K562 (cell line): ENCODE measurements at regions not wholly inside any gene's neighbourhood (a gene's known extent, or its start where the extent isn't known, plus 50 kb on each side); places are given as distances from the start of the nearest gene placed in this dataset.
A peak's percentile ranks its signal among the peaks of the same experiment; 100 is the strongest.

Experiments used
- ATAC-seq: fragments of 200-7000 bp; cut with Tn5 transposase; 3 replicates; pipeline ENCODE4 v1.9.1; 2020; ENCODE audit warnings: moderate library complexity
- BruUV-seq: library from RNA; stranded (reverse); fragments of 400-500 nt; replicated peaks from 2 replicates; lab custom pipeline; 2021; lab: Mats Ljungman, UMichigan
- CTCF ChIA-PET: fragments of 300-600 bp; formaldehyde crosslinking; extraction: SDS; loops from one replicate; lab custom pipeline; 2021; ENCODE audit warnings: low intra/inter-chr PET ratio; lab: Yijun Ruan, JAX
- POLR2A ChIA-PET: fragments of 300-600, 350-650 bp; sonication (Branson Sonifier 250); formaldehyde crosslinking; extraction: SDS; loops from one replicate; lab custom pipeline; 2021; ENCODE audit warnings: antibody characterized with exemption, inconsistent platforms; lab: Yijun Ruan, JAX
- DNase-seq, 4 experiments: peaks; one replicate each; pipeline versions ENCODE4 v3.0.0 to v3.0.0-alpha.2; 2011 to 2018; ENCODE audit warnings: low spot score in 3 of 4, mixed read lengths in 3 of 4; ENCODE audit errors: extremely low read depth in 1 of 4
- FAIRE-seq: peaks from 2 replicates; lab custom pipeline; 2011; peaks lifted over from hg19 to GRCh38; lab: Jason Lieb, UNC
- H2AFZ ChIP-seq: 2 replicates; pipeline ENCODE4 v1.6.0; 2011; ENCODE audit warnings: low read depth, low read length, control low read depth, inconsistent platforms
- H3K27ac ChIP-seq: fragments of 200-600 bp; 3 replicates; pipeline ENCODE4 v1.8.0; 2011; ENCODE audit warnings: low read depth, mild to moderate bottlenecking, control low read depth, inconsistent platforms, low read length, moderate library complexity, mixed read lengths; ENCODE audit errors: extremely low read depth
- H3K27me3 ChIP-seq, 2 experiments: fragments of 300-600 bp in 1 of 2; 2 replicates in 1 of 2; 3 replicates in 1 of 2; pipeline versions ENCODE4 v1.6.0 to v1.8.0; 2011; ENCODE audit warnings: inconsistent platforms in 2 of 2, low read length in 2 of 2, mild to moderate bottlenecking in 1 of 2, mixed read lengths in 1 of 2, moderate library complexity in 1 of 2; ENCODE audit not compliant: control insufficient read depth in 2 of 2, insufficient read depth in 2 of 2
- H3K36me3 ChIP-seq: fragments of 300-600 bp; 3 replicates; pipeline ENCODE4 v1.8.0; 2011; ENCODE audit warnings: mild to moderate bottlenecking, low read length, inconsistent platforms; ENCODE audit not compliant: control insufficient read depth, insufficient read depth
- H3K4me1 ChIP-seq, 2 experiments: fragments of 200-600 bp in 1 of 2; replicated peaks in 1 of 2; 2 replicates in 1 of 2; 3 replicates in 1 of 2; pipeline versions ENCODE4 v1.5.1 to v1.8.0; 2011; ENCODE audit warnings: inconsistent platforms in 2 of 2, low read length in 2 of 2, mild to moderate bottlenecking in 1 of 2, mixed read lengths in 1 of 2, moderate library complexity in 1 of 2; ENCODE audit not compliant: control insufficient read depth in 2 of 2, insufficient read depth in 2 of 2
- H3K4me2 ChIP-seq: 2 replicates; pipeline ENCODE4 v1.6.1; 2011; ENCODE audit warnings: low read length, control low read depth, inconsistent platforms, mixed read lengths; ENCODE audit not compliant: insufficient read depth
- H3K4me3 ChIP-seq: fragments of 200-600 bp; sonication (generic), shearing (Covaris generic); 2 replicates; pipeline ENCODE4 v1.5.1; 2016; ENCODE audit warnings: control low read depth, inconsistent platforms
- H3K79me2 ChIP-seq: fragments of 200-600 bp; 3 replicates; pipeline ENCODE4 v1.8.0; 2011; ENCODE audit warnings: low read length, inconsistent platforms; ENCODE audit not compliant: control insufficient read depth, insufficient read depth
- H3K9ac ChIP-seq, 2 experiments: 2 replicates each; pipeline versions ENCODE4 v1.6.0 to v1.6.1; 2011; ENCODE audit warnings: low read depth in 2 of 2, low read length in 2 of 2, control low read depth in 1 of 2, inconsistent platforms in 1 of 2, mild to moderate bottlenecking in 1 of 2, mixed read lengths in 1 of 2; ENCODE audit not compliant: insufficient read depth in 1 of 2
- H3K9me1 ChIP-seq: one replicate; pipeline ENCODE4 v1.6.0; 2011; ENCODE audit warnings: inconsistent platforms, mild to moderate bottlenecking, low read length, moderate library complexity; ENCODE audit not compliant: control insufficient read depth, insufficient read depth
- H3K9me3 ChIP-seq: replicated peaks from 2 replicates; pipeline ENCODE4 v1.5.1; 2011; ENCODE audit warnings: low read depth, low read length, inconsistent platforms; ENCODE audit not compliant: control insufficient read depth, insufficient read depth
- H4K20me1 ChIP-seq: replicated peaks from 2 replicates; pipeline ENCODE4 v1.6.1; 2011; ENCODE audit warnings: low read length, inconsistent platforms, mixed read lengths; ENCODE audit not compliant: control insufficient read depth, insufficient read depth
- CTCF ChIP-seq, 3 experiments: IDR thresholded peaks in 2 of 3; conservative IDR thresholded peaks in 1 of 3; 2 replicates each; pipeline ENCODE4 v1.5.1; 2011 to 2012; ENCODE audit warnings: low read length in 3 of 3, mild to moderate bottlenecking in 3 of 3, control low read depth in 2 of 3, improper control_type of control experiment in 1 of 3, inconsistent platforms in 1 of 3, low read depth in 1 of 3, mixed read lengths in 1 of 3, moderate library complexity in 1 of 3; ENCODE audit not compliant: insufficient read depth in 2 of 3
- MCM5 ChIP-seq: fragments of 450-650 bp; IDR thresholded peaks from 2 replicates; pipeline ENCODE4 v1.6.1; 2016; ENCODE audit warnings: low read depth
- NFATC3 ChIP-seq: fragments of 450-650 bp; IDR thresholded peaks from 2 replicates; pipeline ENCODE4 v1.6.1; 2017; ENCODE audit warnings: mild to moderate bottlenecking
- STAG1 ChIP-seq: sonication (generic); formaldehyde crosslinking; IDR thresholded peaks from 2 replicates; pipeline ENCODE4 v1.5.0; 2020; ENCODE audit warnings: missing genetic modification reagents, borderline replicate concordance
- TAL1 ChIP-seq: fragments of 450-650 bp; IDR thresholded peaks from 2 replicates; pipeline ENCODE4 v1.6.1; 2016; ENCODE audit warnings: mild to moderate bottlenecking
- ZNF398 ChIP-seq: fragments of 250-450 bp; sonication (Bioruptor Pico); IDR thresholded peaks from 2 replicates; pipeline ENCODE4 v1.8.0; 2021; ENCODE audit warnings: moderate library complexity, mild to moderate bottlenecking, inconsistent platforms
- WGBS: fragments of 100-300 bp; shearing (Covaris generic); methylation state at CpG from one replicate; pipeline ENCODE4 v1.1.6; 2016; ENCODE audit warnings: low coverage, mixed read lengths; ENCODE audit not compliant: insufficient coverage; ENCODE audit errors: missing lambda C conversion rate; 5-methylcytosine and 5-hydroxymethylcytosine counted together
- in situ Hi-C: fragments of 300-500 bp; cut with MboI; formaldehyde crosslinking; loops from 4 replicates; pipeline ENCODE4 v1.15.0; 2018; ENCODE audit warnings: inconsistent platforms, mixed read lengths
- intact Hi-C: fragments of 100-400 bp; cut with micrococcal nuclease; formaldehyde crosslinking; loops from 2 replicates; pipeline ENCODE4 v1.14.2; 2022
- TF ChIP-seq, protein P1 (sequence below): fragments of 250-450 bp; sonication (Bioruptor Pico); IDR thresholded peaks from 2 replicates; pipeline ENCODE4 v1.4.0; 2020; ENCODE audit warnings: mild to moderate bottlenecking, moderate library complexity
- TF ChIP-seq, protein P2 (sequence below): fragments of 450-650 bp; conservative IDR thresholded peaks from 2 replicates; pipeline ENCODE4 v1.6.1; 2016; ENCODE audit warnings: missing genetic modification characterization, low read depth, mild to moderate bottlenecking, missing compliant biosample characterization, moderate library complexity

DNA sequence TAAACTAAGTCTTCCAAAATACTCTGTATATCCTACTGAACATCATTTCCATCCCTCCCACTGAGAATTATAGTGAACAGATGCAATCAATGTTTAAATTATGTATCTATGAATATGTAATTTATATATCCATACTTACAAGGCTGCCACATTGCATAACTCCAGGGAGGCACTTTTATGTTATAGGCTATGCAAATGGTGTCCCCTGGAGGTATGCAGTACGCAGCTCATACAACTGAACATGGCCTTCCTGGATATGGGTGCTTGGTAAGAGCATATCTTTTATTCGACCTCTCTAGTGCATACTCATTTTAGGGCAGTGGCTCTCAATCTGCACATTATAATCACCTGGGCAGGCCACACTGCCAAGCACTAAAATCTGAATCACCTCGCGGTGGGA, 127.3 kb downstream of the BANF2 start (continued):
- TF ChIP-seq CTCF (IDR thresholded peaks at IDR 0.05 in 2 of 3, conservative IDR thresholded peaks at IDR 0.05 in 1 of 3; ENCODE audit: insufficient read depth in 2 of 3, low read depth in 1 of 3, low read length in 3 of 3): peak in 1 of 3 experiments; percentile 11; a peak in 1 of 6 replicates
- TF ChIP-seq TAL1: no peak

- no peak overlapping the region for H3K4me2 ChIP-seq
- intact Hi-C loops: no loop called here
- TF ChIP-seq STAG1 (CRISPR knock-in tag) (no peak), ZNF398 (CRISPR knock-in tag) (no peak), NFATC3 (no peak), MCM5 (no peak)
- TF ChIP-seq, protein P1, sequence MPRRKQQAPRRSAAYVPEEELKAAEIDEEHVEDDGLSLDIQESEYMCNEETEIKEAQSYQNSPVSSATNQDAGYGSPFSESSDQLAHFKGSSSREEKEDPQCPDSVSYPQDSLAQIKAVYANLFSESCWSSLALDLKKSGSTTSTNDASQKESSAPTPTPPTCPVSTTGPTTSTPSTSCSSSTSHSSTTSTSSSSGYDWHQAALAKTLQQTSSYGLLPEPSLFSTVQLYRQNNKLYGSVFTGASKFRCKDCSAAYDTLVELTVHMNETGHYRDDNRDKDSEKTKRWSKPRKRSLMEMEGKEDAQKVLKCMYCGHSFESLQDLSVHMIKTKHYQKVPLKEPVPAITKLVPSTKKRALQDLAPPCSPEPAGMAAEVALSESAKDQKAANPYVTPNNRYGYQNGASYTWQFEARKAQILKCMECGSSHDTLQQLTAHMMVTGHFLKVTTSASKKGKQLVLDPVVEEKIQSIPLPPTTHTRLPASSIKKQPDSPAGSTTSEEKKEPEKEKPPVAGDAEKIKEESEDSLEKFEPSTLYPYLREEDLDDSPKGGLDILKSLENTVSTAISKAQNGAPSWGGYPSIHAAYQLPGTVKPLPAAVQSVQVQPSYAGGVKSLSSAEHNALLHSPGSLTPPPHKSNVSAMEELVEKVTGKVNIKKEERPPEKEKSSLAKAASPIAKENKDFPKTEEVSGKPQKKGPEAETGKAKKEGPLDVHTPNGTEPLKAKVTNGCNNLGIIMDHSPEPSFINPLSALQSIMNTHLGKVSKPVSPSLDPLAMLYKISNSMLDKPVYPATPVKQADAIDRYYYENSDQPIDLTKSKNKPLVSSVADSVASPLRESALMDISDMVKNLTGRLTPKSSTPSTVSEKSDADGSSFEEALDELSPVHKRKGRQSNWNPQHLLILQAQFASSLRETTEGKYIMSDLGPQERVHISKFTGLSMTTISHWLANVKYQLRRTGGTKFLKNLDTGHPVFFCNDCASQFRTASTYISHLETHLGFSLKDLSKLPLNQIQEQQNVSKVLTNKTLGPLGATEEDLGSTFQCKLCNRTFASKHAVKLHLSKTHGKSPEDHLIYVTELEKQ (CRISPR knock-in tag): no peak
- TF ChIP-seq, protein P2, sequence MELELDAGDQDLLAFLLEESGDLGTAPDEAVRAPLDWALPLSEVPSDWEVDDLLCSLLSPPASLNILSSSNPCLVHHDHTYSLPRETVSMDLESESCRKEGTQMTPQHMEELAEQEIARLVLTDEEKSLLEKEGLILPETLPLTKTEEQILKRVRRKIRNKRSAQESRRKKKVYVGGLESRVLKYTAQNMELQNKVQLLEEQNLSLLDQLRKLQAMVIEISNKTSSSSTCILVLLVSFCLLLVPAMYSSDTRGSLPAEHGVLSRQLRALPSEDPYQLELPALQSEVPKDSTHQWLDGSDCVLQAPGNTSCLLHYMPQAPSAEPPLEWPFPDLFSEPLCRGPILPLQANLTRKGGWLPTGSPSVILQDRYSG: no peak
Measured at GRCh38 chr20:17825960-17826843, 126.4 kb downstream of the BANF2 start.

More at GRCh38 chr20:17825960-17826843, 126.4 kb downstream of the BANF2 start:
- 7% methylated on average over 8 of the region's 8 CpGs for WGBS
- Histone ChIP-seq H3K4me1 (no peaks in the 10 kb centered on the region), H3K27ac (no peak overlapping the region), H3K36me3 (no peaks in the 10 kb centered on the region), H3K9me3 (no peaks in the 10 kb centered on the region), H3K9ac (no peak overlapping the region), H3K27me3 (peaks cover 0 to 13% of the 10 kb centered on the region in 2 experiments; a peak in 2 of 5 replicates), H3K4me3 (no peak overlapping the region), H3K9me1 (no peaks in the 10 kb centered on the region), H2AFZ (no peak overlapping the region), H3K79me2 (no peaks in the 10 kb centered on the region), H4K20me1 (no peaks in the 10 kb centered on the region)
- in situ Hi-C loops: no loop called here
- FAIRE-seq (no peak), ATAC-seq (no peak), DNase-seq (no peak)
- ChIA-PET CTCF (no interaction called here), POLR2A (interaction anchor here (0.9 kb wide), 1 partner anchor 16 kb away, joined by 4 read pairs; no protein-coding TSS in a partner anchor)
- BruUV-seq: no TSS peak
